GM19395 (cell line): ENCODE measurements at regions not wholly inside any gene's neighbourhood (a gene's known extent, or its start where the extent isn't known, plus 50 kb on each side); places are given as distances from the start of the nearest gene placed in this dataset.
A peak's percentile ranks its signal among the peaks of the same experiment; 100 is the strongest.

Experiments
- ATAC-seq: cut with Tn5 transposase; IDR thresholded peaks from one replicate; pipeline ENCODE4 v1.9.1; 2021; ENCODE audit warnings: mild to moderate bottlenecking, moderate library complexity; ENCODE audit not compliant: unreplicated experiment

GRCh38 chr1:23639460-23640095, 52.0 kb upstream of the RPL11 start:
- ATAC-seq = no peak

GRCh38 chr1:23638786-23639241, 52.8 kb upstream of the RPL11 start:
- ATAC-seq = no peak

GRCh38 chr1:23638188-23638619, 53.4 kb upstream of the RPL11 start:
- ATAC-seq = no peak

GRCh38 chr1:23636009-23636408, 55.6 kb upstream of the RPL11 start:
- ATAC-seq = no peak

- peak; percentile 57 for ATAC-seq
These were observed 56.6 kb upstream of the RPL11 start for GRCh38 chr1:23634840-23635651.

- no peak for ATAC-seq
These were observed 57.1 kb upstream of the RPL11 start for GRCh38 chr1:23634518-23634839.

- no peak for ATAC-seq
These were observed 59.0 kb upstream of the RPL11 start for GRCh38 chr1:23632479-23633160.

- ATAC-seq = no peak
These were observed 61.8 kb upstream of the RPL11 start for GRCh38 chr1:23629708-23630290.

- no peak for ATAC-seq
These were observed 62.6 kb upstream of the RPL11 start for GRCh38 chr1:23628951-23629387.

GRCh38 chr1:23627069-23627735, 64.4 kb upstream of the RPL11 start:
- no peak for ATAC-seq

- no peak for ATAC-seq
These were observed 65.6 kb upstream of the RPL11 start for GRCh38 chr1:23625929-23626535.

GRCh38 chr1:23625459-23625858, 66.1 kb upstream of the RPL11 start:
- ATAC-seq = no peak

- no peak for ATAC-seq
These were observed 65.1 kb upstream of the ID3 start for GRCh38 chr1:23624440-23624839.

- ATAC-seq = no peak
These were observed 63.0 kb upstream of the ID3 start for GRCh38 chr1:23622284-23622683.

GRCh38 chr1:23620605-23621004, 61.3 kb upstream of the ID3 start:
- ATAC-seq = no peak

- peak; percentile 73 for ATAC-seq
These were observed 60.2 kb upstream of the ID3 start for GRCh38 chr1:23619299-23620188.

- ATAC-seq = no peak
These were observed 59.3 kb upstream of the ID3 start for GRCh38 chr1:23618586-23619083.

GRCh38 chr1:23617084-23617521, 57.8 kb upstream of the ID3 start:
- no peak for ATAC-seq

- no peak for ATAC-seq
These were observed 57.1 kb upstream of the ID3 start for GRCh38 chr1:23616292-23616824.
